ENCODE measurements at regions not wholly inside any gene's neighbourhood (a gene's known extent, or its start where the extent isn't known, plus 50 kb on each side); places are given as distances from the start of the nearest gene placed in this dataset.

DNA sequence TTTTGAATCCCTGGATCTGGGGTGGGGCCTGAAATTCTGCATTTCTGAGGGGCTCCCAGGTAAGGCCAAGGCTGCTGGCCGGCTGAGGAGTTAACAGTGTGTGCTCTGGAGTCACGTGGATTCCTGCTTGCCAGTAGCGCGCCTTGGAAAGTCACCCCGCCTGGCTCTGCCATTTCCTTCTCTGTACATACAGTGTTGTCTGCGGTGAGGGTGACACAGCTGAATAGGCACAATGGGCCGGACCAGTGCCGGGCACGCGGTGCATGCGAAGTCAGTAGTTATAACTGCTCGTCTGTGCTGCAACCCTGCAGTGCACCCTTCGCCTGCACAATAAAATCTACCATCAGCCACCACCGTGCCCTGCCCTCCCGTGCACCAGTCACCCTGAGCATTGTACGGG, 68.0 kb upstream of the EEPD1 start:
- H3K27ac Mint-ChIP-seq (ENCODE audit: low read depth, unreplicated experiment) = no peak overlapping the region
- intact Hi-C loops (cut with micrococcal nuclease) = no loop called here
- ChIA-PET POLR2A (no interaction called here), CTCF (interaction anchor here (0.6 kb wide), 1 partner anchor 37 kb away, joined by 3 read pairs; no protein-coding TSS in a partner anchor)
- H3K36me3 Mint-ChIP-seq (ENCODE audit: insufficient read depth, unreplicated experiment) = no peaks in the 10 kb centered on the region
- H3K4me1 Mint-ChIP-seq (ENCODE audit: insufficient read depth, unreplicated experiment) = no peaks in the 10 kb centered on the region
- TF ChIP-seq, protein P1, sequence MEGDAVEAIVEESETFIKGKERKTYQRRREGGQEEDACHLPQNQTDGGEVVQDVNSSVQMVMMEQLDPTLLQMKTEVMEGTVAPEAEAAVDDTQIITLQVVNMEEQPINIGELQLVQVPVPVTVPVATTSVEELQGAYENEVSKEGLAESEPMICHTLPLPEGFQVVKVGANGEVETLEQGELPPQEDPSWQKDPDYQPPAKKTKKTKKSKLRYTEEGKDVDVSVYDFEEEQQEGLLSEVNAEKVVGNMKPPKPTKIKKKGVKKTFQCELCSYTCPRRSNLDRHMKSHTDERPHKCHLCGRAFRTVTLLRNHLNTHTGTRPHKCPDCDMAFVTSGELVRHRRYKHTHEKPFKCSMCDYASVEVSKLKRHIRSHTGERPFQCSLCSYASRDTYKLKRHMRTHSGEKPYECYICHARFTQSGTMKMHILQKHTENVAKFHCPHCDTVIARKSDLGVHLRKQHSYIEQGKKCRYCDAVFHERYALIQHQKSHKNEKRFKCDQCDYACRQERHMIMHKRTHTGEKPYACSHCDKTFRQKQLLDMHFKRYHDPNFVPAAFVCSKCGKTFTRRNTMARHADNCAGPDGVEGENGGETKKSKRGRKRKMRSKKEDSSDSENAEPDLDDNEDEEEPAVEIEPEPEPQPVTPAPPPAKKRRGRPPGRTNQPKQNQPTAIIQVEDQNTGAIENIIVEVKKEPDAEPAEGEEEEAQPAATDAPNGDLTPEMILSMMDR (IDR thresholded peaks at IDR 0.05; ENCODE audit: unreplicated experiment) = no peak
- no peaks in the 10 kb centered on the region for H3K27me3 Mint-ChIP-seq (ENCODE audit: insufficient read depth, unreplicated experiment)
- no TSS peak for BruUV-seq (replicated peaks)
- H3K9me3 Mint-ChIP-seq (ENCODE audit: unreplicated experiment) = no peaks in the 10 kb centered on the region
- DNase-seq (ENCODE audit: unreplicated experiment) = no peak
- no peak overlapping the region for H3K4me3 Mint-ChIP-seq (ENCODE audit: unreplicated experiment)

DNA sequence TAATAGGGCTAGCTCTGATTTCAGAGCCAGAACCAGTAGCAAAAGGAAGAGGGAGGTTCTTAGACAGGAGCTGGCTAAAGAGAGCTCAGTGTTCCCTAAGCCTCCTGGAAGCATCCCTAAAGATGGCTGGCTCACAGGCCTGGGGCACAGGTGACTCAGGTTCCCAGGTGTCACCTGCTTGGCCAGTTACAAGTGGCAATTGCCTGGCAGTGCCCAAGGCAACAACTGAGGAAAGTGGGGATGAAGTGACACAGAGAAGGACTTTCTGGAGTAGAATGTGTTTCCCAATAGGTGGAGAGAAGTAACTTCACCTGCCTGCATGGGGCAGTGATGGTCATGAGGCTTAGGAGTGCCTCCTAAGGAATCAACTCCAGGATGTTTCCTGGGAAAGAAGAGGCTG, 66.5 kb upstream of the EEPD1 start:
- Mint-ChIP-seq H3K4me1 (ENCODE audit: insufficient read depth, unreplicated experiment) (no peaks in the 10 kb centered on the region), H3K27me3 (ENCODE audit: insufficient read depth, unreplicated experiment) (no peaks in the 10 kb centered on the region), H3K27ac (ENCODE audit: low read depth, unreplicated experiment) (no peak overlapping the region), H3K9me3 (ENCODE audit: unreplicated experiment) (no peaks in the 10 kb centered on the region), H3K4me3 (ENCODE audit: unreplicated experiment) (no peak overlapping the region), H3K36me3 (ENCODE audit: insufficient read depth, unreplicated experiment) (no peaks in the 10 kb centered on the region)
- DNase-seq (ENCODE audit: unreplicated experiment) = no peak
- CTCF ChIA-PET = interaction anchor here (0.7 kb wide), 1 partner anchor 200 kb away, joined by 3 read pairs; no protein-coding TSS in a partner anchor
- no TSS peak for BruUV-seq (replicated peaks)
- intact Hi-C loops (cut with micrococcal nuclease) = no loop called here
- POLR2A ChIA-PET = no interaction called here
- TF ChIP-seq, protein P1 (IDR thresholded peaks at IDR 0.05; ENCODE audit: unreplicated experiment) = no peak

GRCh38 chr7:36088553-36088952, 64.5 kb upstream of the EEPD1 start:
- no peak for DNase-seq (ENCODE audit: unreplicated experiment)
- intact Hi-C loops (cut with micrococcal nuclease) = no loop called here
- H3K4me1 Mint-ChIP-seq (ENCODE audit: insufficient read depth, unreplicated experiment) = no peaks in the 10 kb centered on the region
- TF ChIP-seq, protein P1 (IDR thresholded peaks at IDR 0.05; ENCODE audit: unreplicated experiment) = no peak
- ChIA-PET CTCF (no interaction called here), POLR2A (no interaction called here)
- no peak overlapping the region for H3K4me3 Mint-ChIP-seq (ENCODE audit: unreplicated experiment)
- no peaks in the 10 kb centered on the region for H3K9me3 Mint-ChIP-seq (ENCODE audit: unreplicated experiment)
- no peaks in the 10 kb centered on the region for H3K36me3 Mint-ChIP-seq (ENCODE audit: insufficient read depth, unreplicated experiment)
- no TSS peak for BruUV-seq (replicated peaks)
- no peaks in the 10 kb centered on the region for H3K27me3 Mint-ChIP-seq (ENCODE audit: insufficient read depth, unreplicated experiment)
- H3K27ac Mint-ChIP-seq (ENCODE audit: low read depth, unreplicated experiment) = no peak overlapping the region

DNA sequence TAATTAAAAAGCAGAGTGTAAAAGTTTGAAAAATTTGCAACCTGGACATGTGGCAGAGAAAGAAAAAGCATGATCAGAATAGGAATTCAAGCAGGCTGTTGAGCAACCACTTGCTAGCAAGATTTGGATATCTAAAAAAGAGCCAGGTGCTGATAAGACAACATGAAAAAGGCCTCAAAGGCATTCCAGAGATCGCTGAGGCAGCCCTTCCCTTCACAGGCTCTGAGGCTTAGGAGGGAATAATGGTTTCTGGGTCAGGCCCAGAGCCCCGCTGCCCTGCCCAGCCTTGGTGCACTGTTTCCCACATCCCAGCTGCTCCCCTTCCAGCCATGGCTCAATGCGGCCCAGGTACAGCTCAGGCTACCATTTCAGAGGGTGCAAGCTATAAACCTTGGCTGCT, 64.1 kb upstream of the EEPD1 start:
- H3K27me3 Mint-ChIP-seq (ENCODE audit: insufficient read depth, unreplicated experiment) = no peaks in the 10 kb centered on the region
- H3K4me1 Mint-ChIP-seq (ENCODE audit: insufficient read depth, unreplicated experiment) = no peaks in the 10 kb centered on the region
- BruUV-seq (replicated peaks) = no TSS peak
- ChIA-PET CTCF (no interaction called here), POLR2A (no interaction called here)
- TF ChIP-seq, protein P1 (IDR thresholded peaks at IDR 0.05; ENCODE audit: unreplicated experiment) = no peak
- no peak overlapping the region for H3K4me3 Mint-ChIP-seq (ENCODE audit: unreplicated experiment)
- no peak for DNase-seq (ENCODE audit: unreplicated experiment)
- no peak overlapping the region for H3K27ac Mint-ChIP-seq (ENCODE audit: low read depth, unreplicated experiment)
- H3K9me3 Mint-ChIP-seq (ENCODE audit: unreplicated experiment) = no peaks in the 10 kb centered on the region
- no peaks in the 10 kb centered on the region for H3K36me3 Mint-ChIP-seq (ENCODE audit: insufficient read depth, unreplicated experiment)
- intact Hi-C loops (cut with micrococcal nuclease) = no loop called here

Measured in MCF 10A (cell line).